HAP-1 (cell line): ENCODE measurements at regions not wholly inside any gene's neighbourhood (a gene's known extent, or its start where the extent isn't known, plus 50 kb on each side); places are given as distances from the start of the nearest gene placed in this dataset.

Experiments used
- DNase-seq, 2 experiments: peaks; one replicate each; pipeline ENCODE4 v3.0.0-alpha.2; 2016 to 2020; ENCODE audit warnings: low spot score in 2 of 2
- H3K27me3 ChIP-seq: fragments of 250-450 bp; sonication (Bioruptor Pico); 2 replicates; pipeline ENCODE4 v1.5.1; 2020; ENCODE audit warnings: low read depth, mild to moderate bottlenecking, moderate library complexity
- H3K36me3 ChIP-seq: fragments of 250-450 bp; sonication (Bioruptor Pico); replicated peaks from 2 replicates; pipeline ENCODE4 v1.5.1; 2020; ENCODE audit warnings: mild to moderate bottlenecking
- H3K4me1 ChIP-seq: fragments of 250-450 bp; sonication (Bioruptor Pico); 2 replicates; pipeline ENCODE4 v1.5.1; 2020; ENCODE audit warnings: mild to moderate bottlenecking
- H3K4me3 ChIP-seq: fragments of 250-450 bp; sonication (Bioruptor Pico); 2 replicates; pipeline ENCODE4 v1.5.1; 2020; ENCODE audit warnings: mild to moderate bottlenecking, moderate library complexity
- H3K9me3 ChIP-seq: fragments of 250-450 bp; sonication (Bioruptor Pico); 2 replicates; pipeline ENCODE4 v1.5.1; 2020; ENCODE audit warnings: mild to moderate bottlenecking, moderate library complexity
- in situ Hi-C: fragments of 300-500 bp; cut with MboI; formaldehyde crosslinking; loops from 3 replicates; pipeline ENCODE4 v1.14.3; 2020; ENCODE audit warnings: low sequenced_read_pairs, inconsistent platforms, mixed read lengths

DNA sequence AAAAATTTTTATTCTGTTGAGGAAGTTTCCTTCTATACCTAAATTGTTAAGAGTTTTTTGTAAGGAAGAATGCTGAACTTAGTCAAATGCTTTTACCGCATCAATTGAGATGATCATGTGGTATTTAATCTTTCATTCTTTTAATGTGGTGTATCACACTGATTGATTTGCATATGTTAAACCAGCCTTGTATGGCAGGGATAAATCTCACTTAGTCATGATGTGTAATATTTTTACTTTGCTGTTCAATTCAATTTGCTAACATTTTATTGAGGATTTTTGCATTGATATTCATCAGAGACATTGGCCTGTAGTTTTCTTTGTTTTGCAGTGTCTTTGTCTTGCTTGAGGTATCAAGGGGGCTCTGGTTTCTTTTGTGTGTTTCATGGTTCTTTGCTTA is 125.3 kb upstream of the MEF2C start:
- Histone ChIP-seq H3K27me3 (no peaks in the 10 kb centered on the region), H3K4me1 (peaks cover 49% of the 10 kb centered on the region), H3K9me3 (0 out of 2 replicates have a peak, but pooled peaks cover 5% of the 10 kb centered on the region), H3K4me3 (no peak overlapping the region), H3K36me3 (no peaks in the 10 kb centered on the region)
- DNase-seq: peak in 1 of 2 experiments; percentile 91
- in situ Hi-C loops: no loop called here

DNA sequence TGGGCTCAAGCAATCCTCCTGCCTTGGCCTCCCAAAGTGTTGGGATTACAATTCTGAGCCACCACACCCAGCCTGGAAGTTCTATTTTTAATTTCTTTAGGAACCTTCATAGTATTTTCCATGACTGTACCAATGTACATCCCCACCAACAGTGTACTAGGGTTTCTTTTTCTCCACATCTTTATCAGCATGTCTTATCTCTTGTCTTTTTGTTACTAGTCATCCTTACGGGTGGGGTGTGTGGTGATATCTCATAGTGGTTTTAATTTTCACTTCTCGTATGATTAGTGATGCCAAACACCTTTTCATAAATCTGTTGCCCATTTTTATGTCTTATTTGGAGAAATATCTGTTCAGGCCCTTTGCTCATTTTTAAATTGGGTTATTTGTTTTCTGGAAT is 123.0 kb upstream of the MEF2C start:
- Histone ChIP-seq H3K9me3 (0 out of 2 replicates have a peak, but pooled peaks cover 5% of the 10 kb centered on the region), H3K36me3 (no peaks in the 10 kb centered on the region), H3K27me3 (no peaks in the 10 kb centered on the region), H3K4me3 (no peak overlapping the region), H3K4me1 (peaks cover 28% of the 10 kb centered on the region)
- in situ Hi-C loops: no loop called here
- no peak for DNase-seq

DNA sequence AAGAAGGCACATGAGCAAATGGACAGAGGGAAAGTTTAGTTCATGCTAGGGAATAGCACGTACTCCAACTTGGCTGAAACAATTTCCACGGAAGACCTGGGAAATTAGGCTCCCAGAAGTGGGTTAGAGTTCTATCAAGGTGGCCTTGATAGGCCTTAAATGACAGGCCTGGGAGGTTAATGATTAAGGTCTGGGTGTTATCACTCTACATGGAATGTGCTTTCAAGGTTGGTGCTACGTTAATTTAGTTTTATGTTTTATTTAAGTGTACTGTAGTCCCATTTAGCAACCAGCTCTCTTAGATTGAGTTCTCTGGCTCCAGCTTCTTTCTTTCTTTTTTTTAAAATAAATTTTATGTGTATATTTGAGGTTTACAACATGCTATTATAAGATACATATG is 121.4 kb upstream of the MEF2C start:
- DNase-seq: no peak
- Histone ChIP-seq H3K4me1 (peaks cover 13% of the 10 kb centered on the region), H3K36me3 (no peaks in the 10 kb centered on the region), H3K4me3 (no peak overlapping the region), H3K27me3 (no peaks in the 10 kb centered on the region), H3K9me3 (0 out of 2 replicates have a peak, but pooled peaks cover 5% of the 10 kb centered on the region)
- in situ Hi-C loops: no loop called here

DNA sequence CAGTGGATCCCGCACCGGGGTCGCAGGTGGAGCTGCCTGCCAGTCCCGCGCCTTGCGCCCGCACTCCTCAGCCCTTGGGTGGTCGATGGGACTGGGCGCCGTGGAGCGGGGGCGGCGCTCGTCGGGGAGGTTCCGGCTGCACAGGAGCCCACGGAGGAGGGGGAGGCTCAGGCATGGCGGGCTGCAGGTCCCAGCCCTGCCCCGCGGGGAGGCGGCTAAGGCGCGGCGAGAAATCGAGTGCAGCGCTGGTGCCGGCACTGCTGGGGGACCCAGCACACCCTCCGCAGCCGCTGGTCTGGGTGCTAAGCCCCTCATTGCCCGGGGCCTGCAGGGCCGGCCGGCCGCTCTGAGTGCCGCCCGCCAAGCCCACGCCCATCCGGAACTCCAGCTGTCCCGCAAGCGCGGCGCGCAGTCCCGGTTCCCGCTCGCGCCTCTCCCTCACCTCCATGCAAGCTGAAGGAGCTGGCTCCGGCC is 120.6 kb upstream of the MEF2C start:
- H3K9me3 ChIP-seq: 0 out of 2 replicates have a peak, but pooled peaks cover 5% of the 10 kb centered on the region
- in situ Hi-C loops: no loop called here
- no peaks in the 10 kb centered on the region for H3K27me3 ChIP-seq
- no peaks in the 10 kb centered on the region for H3K36me3 ChIP-seq
- no peak for DNase-seq
- H3K4me3 ChIP-seq: no peak overlapping the region
- peaks cover 6% of the 10 kb centered on the region for H3K4me1 ChIP-seq

DNA sequence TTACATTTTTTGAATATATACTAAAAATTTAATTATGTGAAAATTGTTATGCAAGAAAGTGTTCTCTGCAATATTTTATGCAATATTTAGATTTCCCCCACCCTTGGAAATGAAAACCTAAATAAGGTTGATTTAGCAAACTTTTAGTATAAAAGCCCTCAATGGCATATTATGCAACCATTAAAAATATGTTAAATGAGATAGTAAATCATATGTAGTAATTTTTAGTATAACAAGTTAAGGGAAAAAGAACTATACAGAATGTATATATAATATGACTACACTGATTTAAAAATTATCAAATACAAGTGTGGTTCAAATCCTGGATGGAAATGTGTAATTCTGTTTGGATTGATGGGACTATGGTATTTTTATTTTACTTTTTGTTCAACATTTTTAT is 116.9 kb upstream of the MEF2C start:
- no peaks in the 10 kb centered on the region for H3K9me3 ChIP-seq
- in situ Hi-C loops: no loop called here
- H3K4me3 ChIP-seq: no peak overlapping the region
- DNase-seq: no peak
- H3K4me1 ChIP-seq: no peaks in the 10 kb centered on the region
- H3K36me3 ChIP-seq: no peaks in the 10 kb centered on the region
- no peaks in the 10 kb centered on the region for H3K27me3 ChIP-seq

DNA sequence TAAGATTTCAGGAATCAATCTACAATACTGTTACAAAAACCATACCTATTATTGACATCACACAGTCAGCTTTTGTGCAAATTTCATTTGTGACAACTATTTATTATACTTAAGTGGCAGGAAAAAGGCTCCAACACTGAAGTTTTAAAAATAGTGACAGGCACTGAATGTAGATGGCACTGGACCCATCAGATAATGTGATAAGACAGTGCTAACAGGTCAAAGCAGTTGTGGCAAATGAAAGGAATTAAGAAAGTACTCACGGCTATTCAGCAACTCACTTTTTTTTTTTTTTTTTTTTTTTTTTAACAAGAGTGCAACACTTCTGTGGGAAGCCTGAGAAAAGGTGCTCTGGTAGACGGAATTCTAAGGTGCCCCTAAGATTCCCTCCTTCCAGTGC is 115.0 kb upstream of the MEF2C start:
- in situ Hi-C loops: no loop called here
- no peak for DNase-seq

DNA sequence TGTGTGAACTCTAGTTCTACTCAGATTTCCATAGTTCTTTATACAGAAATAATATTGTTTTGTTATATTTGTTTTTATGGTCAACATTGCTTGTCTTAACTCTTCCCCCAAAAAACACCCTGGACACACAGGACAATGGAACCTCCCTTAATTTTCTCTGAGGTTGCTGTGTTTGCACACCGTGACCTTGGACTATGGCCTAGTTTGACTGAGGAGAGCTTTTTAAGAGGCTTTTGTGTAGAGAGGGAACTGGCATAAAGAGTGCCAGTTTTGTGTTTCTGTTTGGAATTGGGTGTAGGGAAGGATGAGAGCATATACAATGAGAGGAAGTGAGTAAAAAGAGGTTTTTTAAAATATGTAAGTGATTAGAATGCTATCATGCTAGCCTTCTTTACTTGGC is 101.1 kb upstream of the MEF2C start:
- Histone ChIP-seq H3K4me3 (no peak overlapping the region), H3K4me1 (peaks cover 23% of the 10 kb centered on the region), H3K9me3 (no peaks in the 10 kb centered on the region), H3K36me3 (no peaks in the 10 kb centered on the region), H3K27me3 (no peaks in the 10 kb centered on the region)
- no peak for DNase-seq
- in situ Hi-C loops: no loop called here

More for the DNA sequence above, 115.0 kb upstream of the MEF2C start:
- no peaks in the 10 kb centered on the region for H3K27me3 ChIP-seq
- no peaks in the 10 kb centered on the region for H3K36me3 ChIP-seq
- H3K9me3 ChIP-seq: no peaks in the 10 kb centered on the region
- no peaks in the 10 kb centered on the region for H3K4me1 ChIP-seq
- no peak overlapping the region for H3K4me3 ChIP-seq

DNA sequence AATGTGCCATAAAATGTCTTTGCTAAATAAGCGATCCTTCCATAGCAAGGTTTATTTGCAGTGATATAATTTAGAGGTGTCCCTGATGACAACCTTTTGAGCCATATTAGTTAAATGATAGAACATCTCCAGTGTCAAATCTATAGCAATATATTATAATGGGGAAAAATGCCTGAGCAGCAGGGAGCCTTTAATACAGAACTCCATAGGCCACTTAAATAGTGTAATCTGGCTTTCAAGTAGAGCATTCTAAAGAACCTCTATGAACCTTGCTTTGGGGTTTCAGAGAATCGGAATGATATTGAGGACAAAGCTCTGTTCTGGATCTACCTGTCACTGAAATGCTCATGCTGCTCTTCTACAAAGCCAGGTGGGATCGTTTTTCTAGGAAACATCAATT is 96.7 kb upstream of the MEF2C start:
- Histone ChIP-seq H3K27me3 (no peaks in the 10 kb centered on the region), H3K9me3 (no peaks in the 10 kb centered on the region), H3K36me3 (no peaks in the 10 kb centered on the region), H3K4me1 (peaks cover 28% of the 10 kb centered on the region), H3K4me3 (no peak overlapping the region)
- no peak for DNase-seq
- in situ Hi-C loops: no loop called here

DNA sequence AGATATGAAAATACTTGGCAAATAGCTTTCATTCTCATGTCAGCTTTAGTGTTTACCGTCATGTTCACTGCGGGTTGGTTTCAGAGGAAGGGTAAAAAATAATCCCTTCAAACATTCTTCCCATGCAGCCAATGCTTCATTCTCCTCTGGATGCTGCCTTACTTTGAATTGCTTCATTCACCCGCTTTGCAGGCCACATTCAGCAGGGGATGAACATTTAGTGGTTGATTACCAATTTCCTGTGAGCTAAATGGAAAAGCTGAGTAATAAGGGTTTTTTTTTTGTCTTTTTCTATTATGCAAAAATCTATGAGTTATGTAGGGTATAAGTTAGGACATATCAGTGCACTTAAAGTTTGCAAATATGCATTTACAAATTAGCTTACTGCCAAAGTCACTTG is 96.3 kb upstream of the MEF2C start:
- H3K4me1 ChIP-seq: peaks cover 28% of the 10 kb centered on the region
- no peaks in the 10 kb centered on the region for H3K9me3 ChIP-seq
- no peaks in the 10 kb centered on the region for H3K36me3 ChIP-seq
- peak; percentile 16 to 18 for DNase-seq
- in situ Hi-C loops: no loop called here
- no peak overlapping the region for H3K4me3 ChIP-seq
- no peaks in the 10 kb centered on the region for H3K27me3 ChIP-seq

DNA sequence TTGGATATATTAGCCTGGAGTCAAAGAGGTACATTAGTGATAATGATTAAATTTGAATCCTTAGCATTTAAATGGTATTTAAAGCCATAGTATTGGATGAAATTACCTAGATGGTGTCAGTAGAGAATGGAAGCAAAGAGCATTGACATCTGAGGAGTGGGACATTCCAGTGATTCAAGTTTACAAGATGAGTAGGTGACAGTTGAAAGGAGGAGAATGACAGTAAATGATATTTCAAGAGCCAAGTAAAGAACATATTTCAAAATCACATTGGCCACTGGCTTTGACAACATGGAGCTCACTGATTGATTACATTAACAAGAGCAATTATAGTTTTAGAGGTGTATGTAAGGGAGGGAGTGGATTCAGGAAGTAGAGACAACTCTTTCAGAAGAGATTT is 93.9 kb upstream of the MEF2C start:
- Histone ChIP-seq H3K36me3 (no peaks in the 10 kb centered on the region), H3K27me3 (no peaks in the 10 kb centered on the region), H3K4me1 (peaks cover 15% of the 10 kb centered on the region), H3K9me3 (no peaks in the 10 kb centered on the region), H3K4me3 (no peak overlapping the region)
- DNase-seq: no peak
- in situ Hi-C loops: no loop called here

DNA sequence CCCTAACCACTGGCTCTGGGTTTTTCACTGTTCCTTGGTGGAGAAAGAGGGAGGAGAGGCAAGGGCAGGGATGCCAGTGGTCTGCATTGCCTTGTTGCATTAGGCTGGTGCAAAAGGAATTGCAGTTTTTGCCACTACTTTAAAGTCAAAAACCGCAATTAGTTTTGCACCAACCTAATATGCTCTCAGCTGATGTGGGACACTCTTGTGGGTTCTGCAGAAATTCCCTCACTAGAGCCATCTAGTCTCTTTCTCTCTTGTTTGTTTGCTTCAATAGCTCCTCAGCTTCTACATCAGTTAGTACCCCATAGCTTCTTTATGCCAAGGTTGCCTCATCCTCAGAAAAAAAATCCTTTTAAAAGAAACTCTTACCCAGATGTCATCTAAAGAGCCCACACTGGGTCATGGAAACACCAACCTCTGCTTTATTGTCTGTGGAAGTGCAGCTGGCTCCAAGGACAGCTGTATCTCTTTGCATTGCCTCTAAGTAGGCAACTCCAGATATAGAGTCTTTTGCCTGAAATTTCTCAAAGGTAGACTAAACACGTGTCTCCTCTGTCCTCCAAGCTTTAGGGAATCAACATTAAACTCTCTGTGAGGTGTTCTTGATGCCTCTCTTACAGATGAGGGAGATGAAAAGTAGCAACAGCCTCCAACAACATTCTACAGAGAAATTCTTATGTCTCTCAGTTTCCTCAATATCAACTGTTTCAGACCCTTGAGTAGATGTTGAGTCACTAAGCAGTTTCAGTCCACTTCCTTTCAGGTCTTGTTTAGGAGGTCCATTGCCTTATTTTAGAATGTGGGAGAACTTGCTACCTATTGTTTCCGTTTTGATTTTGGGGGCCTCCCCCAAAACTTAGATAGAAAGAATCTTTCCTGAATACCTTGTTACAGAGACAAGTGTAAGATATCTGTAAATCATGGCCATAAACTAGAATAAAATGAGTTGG is 84.9 kb upstream of the MEF2C start:
- Histone ChIP-seq H3K36me3 (no peaks in the 10 kb centered on the region), H3K9me3 (no peaks in the 10 kb centered on the region), H3K4me3 (no peak overlapping the region), H3K4me1 (peaks cover 6% of the 10 kb centered on the region; the same call in 1 of the 2 replicates), H3K27me3 (no peaks in the 10 kb centered on the region)
- no peak for DNase-seq
- in situ Hi-C loops: no loop called here

DNA sequence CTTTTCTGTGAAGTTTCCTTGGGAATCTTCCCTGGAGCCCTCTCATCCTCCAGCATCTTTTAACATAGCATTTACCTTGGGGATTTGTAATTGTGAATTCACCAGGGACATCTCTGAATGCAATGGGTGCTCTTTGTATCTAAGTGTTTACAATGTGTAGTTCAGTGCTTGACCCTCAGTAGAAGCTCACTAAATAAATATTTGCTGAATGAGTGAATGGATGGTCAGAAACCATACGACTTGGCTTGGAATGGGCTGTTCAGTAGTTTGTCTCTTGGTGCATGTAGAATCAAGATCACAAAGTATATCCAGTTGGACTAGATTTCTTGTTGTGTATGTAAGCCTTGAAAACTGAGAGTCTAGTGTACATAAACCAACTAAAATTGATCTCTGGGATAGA is 81.8 kb upstream of the MEF2C start:
- H3K4me1 ChIP-seq: peaks cover 6% of the 10 kb centered on the region; the same call in 1 of the 2 replicates
- no peaks in the 10 kb centered on the region for H3K36me3 ChIP-seq
- no peak overlapping the region for H3K4me3 ChIP-seq
- in situ Hi-C loops: no loop called here
- no peaks in the 10 kb centered on the region for H3K27me3 ChIP-seq
- no peak for DNase-seq
- no peaks in the 10 kb centered on the region for H3K9me3 ChIP-seq

DNA sequence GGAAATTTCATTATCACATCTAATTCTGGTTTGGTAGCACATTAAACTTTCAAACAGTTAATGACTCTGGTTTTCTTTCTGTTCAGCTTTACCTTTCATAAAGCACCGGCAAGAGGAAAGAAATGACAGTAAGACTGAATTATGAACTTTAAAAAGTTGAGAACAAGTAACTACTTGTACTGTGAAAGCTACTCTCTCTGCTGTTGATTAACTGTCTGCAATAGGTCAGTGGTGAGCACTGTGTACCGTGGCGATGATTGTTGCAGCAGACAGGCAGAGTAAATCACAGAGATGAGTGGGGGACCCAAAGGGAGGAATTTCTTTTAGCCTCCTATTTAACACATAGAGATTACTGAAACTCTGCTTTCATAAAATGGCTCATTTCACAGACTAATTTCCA is 74.0 kb upstream of the MEF2C start:
- in situ Hi-C loops: no loop called here
- H3K4me1 ChIP-seq: no peaks in the 10 kb centered on the region
- no peaks in the 10 kb centered on the region for H3K36me3 ChIP-seq
- H3K4me3 ChIP-seq: no peak overlapping the region
- H3K27me3 ChIP-seq: no peaks in the 10 kb centered on the region
- no peaks in the 10 kb centered on the region for H3K9me3 ChIP-seq
- DNase-seq: no peak

DNA sequence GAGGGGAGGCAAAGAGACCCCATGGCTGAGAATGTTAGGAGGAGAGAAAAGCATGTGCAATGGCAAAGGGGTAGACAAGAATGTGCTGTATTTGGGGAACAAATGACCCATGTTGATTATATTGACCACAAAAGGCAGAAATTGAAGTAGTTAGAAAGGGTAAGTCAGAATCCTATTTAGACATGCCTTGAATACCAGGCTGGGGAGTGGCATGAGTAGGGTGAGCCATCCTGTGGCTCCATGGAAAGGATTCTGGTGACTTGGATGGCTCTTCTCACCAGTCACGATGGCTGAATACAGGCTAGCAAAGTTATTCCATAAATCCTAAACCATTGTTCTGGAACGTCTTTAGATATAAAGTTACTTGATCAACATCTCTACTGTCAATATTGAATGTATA is 73.4 kb upstream of the MEF2C start:
- Histone ChIP-seq H3K4me1 (no peaks in the 10 kb centered on the region), H3K9me3 (no peaks in the 10 kb centered on the region), H3K27me3 (no peaks in the 10 kb centered on the region), H3K36me3 (no peaks in the 10 kb centered on the region), H3K4me3 (no peak overlapping the region)
- no peak for DNase-seq
- in situ Hi-C loops: no loop called here
